CD4-positive, CD25-positive, alpha-beta regulatory T cell (primary cell): ENCODE measurements at regions not wholly inside any gene's neighbourhood (a gene's known extent, or its start where the extent isn't known, plus 50 kb on each side); places are given as distances from the start of the nearest gene placed in this dataset.

ENCODE experiments used
- ATAC-seq, 2 donors: fragments of 150-1000 bp; cut with Tn5 transposase; one replicate each; pipeline ENCODE4 v1.10.0; 2021; ENCODE audit warnings: low read depth in 2 of 2, moderate number of reproducible peaks in 2 of 2, moderate library complexity in 1 of 2
- DNase-seq, 3 donors: peaks; one replicate each; pipeline versions ENCODE4 v3.0.0 to v3.0.0-alpha.2; 2012 to 2022; ENCODE audit warnings: mixed read lengths in 1 of 3
- H3K27ac ChIP-seq: one replicate; pipeline ENCODE4 v1.7.0; 2013; ENCODE audit warnings: mild to moderate bottlenecking, low read length; ENCODE audit not compliant: insufficient read depth, poor library complexity, severe bottlenecking
- H3K27me3 ChIP-seq: one replicate; pipeline ENCODE4 v1.7.0; 2013; ENCODE audit warnings: low read length; ENCODE audit not compliant: control insufficient read depth, insufficient read depth
- H3K36me3 ChIP-seq: one replicate; pipeline ENCODE4 v1.7.0; 2013; ENCODE audit warnings: mild to moderate bottlenecking, low read length, moderate library complexity; ENCODE audit not compliant: control insufficient read depth, insufficient read depth
- H3K4me1 ChIP-seq: 2 replicates; pipeline ENCODE4 v1.7.0; 2013; ENCODE audit warnings: mild to moderate bottlenecking, low read length; ENCODE audit not compliant: insufficient read depth, control insufficient read depth, poor library complexity, severe bottlenecking
- H3K4me3 ChIP-seq: one replicate; pipeline ENCODE4 v1.7.0; 2013; ENCODE audit warnings: low read depth, mild to moderate bottlenecking, low read length, moderate library complexity
- H3K9me3 ChIP-seq, 2 experiments: 1 replicate in 1 of 2; 2 replicates in 1 of 2; pipeline ENCODE4 v1.7.0; 2013; ENCODE audit warnings: low read length in 2 of 2, mild to moderate bottlenecking in 1 of 2, moderate library complexity in 1 of 2; ENCODE audit not compliant: control insufficient read depth in 2 of 2
- H3K27ac Mint-ChIP-seq, 3 donors: one replicate each; pipeline ENCODE4 v1.8.0; 2020 to 2022; ENCODE audit warnings: mild to moderate bottlenecking in 3 of 3, mixed read lengths in 3 of 3, moderate library complexity in 2 of 3
- H3K27me3 Mint-ChIP-seq: one replicate; pipeline ENCODE4 v1.8.0; 2022; ENCODE audit warnings: mild to moderate bottlenecking, mixed read lengths
- H3K36me3 Mint-ChIP-seq: one replicate; pipeline ENCODE4 v1.8.0; 2020; ENCODE audit warnings: mixed read lengths
- H3K4me1 Mint-ChIP-seq, 4 donors: one replicate each; pipeline ENCODE4 v1.8.0; 2020 to 2022; ENCODE audit warnings: mixed read lengths in 4 of 4, mild to moderate bottlenecking in 1 of 4
- H3K4me3 Mint-ChIP-seq, 4 donors: one replicate each; pipeline ENCODE4 v1.8.0; 2020 to 2022; ENCODE audit warnings: mild to moderate bottlenecking in 4 of 4, mixed read lengths in 4 of 4, moderate library complexity in 3 of 4
- H3K9me3 Mint-ChIP-seq, 7 donors: one replicate each; pipeline ENCODE4 v1.8.0; 2020 to 2022; ENCODE audit warnings: mixed read lengths in 7 of 7, mild to moderate bottlenecking in 3 of 7, moderate library complexity in 2 of 7

- Mint-ChIP-seq H3K27ac (no peak overlapping the region), H3K9me3 (peaks cover 0 to 12% (median 2%) of the 10 kb centered on the region in 7 donors)
- no peak for DNase-seq
Measured at GRCh38 chr3:117625174-117625573, 915.6 kb downstream of the TUSC7 start.

GRCh38 chr3:117626577-117626976 is 917.0 kb downstream of the TUSC7 start:
- peaks cover 0 to 12% (median 3%) of the 10 kb centered on the region in 7 donors for H3K9me3 Mint-ChIP-seq

More at GRCh38 chr3:117625174-117625573, 915.6 kb downstream of the TUSC7 start:
- Histone ChIP-seq H3K4me1 (no peaks in the 10 kb centered on the region), H3K27ac (no peak overlapping the region), H3K9me3 (no peaks in the 10 kb centered on the region), H3K4me3 (no peak overlapping the region), H3K36me3 (no peaks in the 10 kb centered on the region), H3K27me3 (no peaks in the 10 kb centered on the region)
- no peak for ATAC-seq
- Mint-ChIP-seq H3K4me1 (no peaks in the 10 kb centered on the region), H3K27me3 (no peaks in the 10 kb centered on the region), H3K4me3 (no peak overlapping the region), H3K36me3 (no peaks in the 10 kb centered on the region)

GRCh38 chr3:117628823-117629291 is 919.3 kb downstream of the TUSC7 start:
- H3K4me3 ChIP-seq = no peak overlapping the region
- Mint-ChIP-seq H3K4me1 (no peaks in the 10 kb centered on the region), H3K36me3 (no peaks in the 10 kb centered on the region), H3K27me3 (no peaks in the 10 kb centered on the region), H3K9me3 (peaks cover 0 to 15% (median 6%) of the 10 kb centered on the region in 7 donors), H3K27ac (no peak overlapping the region), H3K4me3 (no peak overlapping the region)
- no peaks in the 10 kb centered on the region for H3K36me3 ChIP-seq
- H3K4me1 ChIP-seq = no peaks in the 10 kb centered on the region
- H3K27me3 ChIP-seq = no peaks in the 10 kb centered on the region
- ATAC-seq = no peak
- DNase-seq = no peak
- H3K27ac ChIP-seq = no peak overlapping the region
- H3K9me3 ChIP-seq = peaks cover 0 to 2% of the 10 kb centered on the region in 2 experiments

More at GRCh38 chr3:117626577-117626976, 917.0 kb downstream of the TUSC7 start:
- Mint-ChIP-seq H3K27me3 (no peaks in the 10 kb centered on the region), H3K4me3 (no peak overlapping the region), H3K36me3 (no peaks in the 10 kb centered on the region), H3K4me1 (no peaks in the 10 kb centered on the region), H3K27ac (no peak overlapping the region)
- Histone ChIP-seq H3K4me1 (no peaks in the 10 kb centered on the region), H3K4me3 (no peak overlapping the region), H3K9me3 (no peaks in the 10 kb centered on the region), H3K27me3 (no peaks in the 10 kb centered on the region), H3K27ac (no peak overlapping the region), H3K36me3 (no peaks in the 10 kb centered on the region)
- DNase-seq (no peak), ATAC-seq (no peak)

GRCh38 chr3:117629505-117629904 is 919.9 kb downstream of the TUSC7 start:
- H3K4me3 ChIP-seq = no peak overlapping the region
- H3K9me3 Mint-ChIP-seq = peaks cover 0 to 15% (median 6%) of the 10 kb centered on the region in 7 donors
- H3K36me3 ChIP-seq = no peaks in the 10 kb centered on the region
- ATAC-seq (no peak), DNase-seq (no peak)
- no peak overlapping the region for H3K27ac Mint-ChIP-seq
- H3K27ac ChIP-seq = no peak overlapping the region
- H3K4me1 Mint-ChIP-seq = no peaks in the 10 kb centered on the region
- no peaks in the 10 kb centered on the region for H3K27me3 ChIP-seq
- peaks cover 0 to 2% of the 10 kb centered on the region in 2 experiments for H3K9me3 ChIP-seq
- H3K4me1 ChIP-seq = no peaks in the 10 kb centered on the region
- H3K27me3 Mint-ChIP-seq = no peaks in the 10 kb centered on the region
- no peaks in the 10 kb centered on the region for H3K36me3 Mint-ChIP-seq
- H3K4me3 Mint-ChIP-seq = no peak overlapping the region

GRCh38 chr3:117630469-117630868 is 920.9 kb downstream of the TUSC7 start:
- no peaks in the 10 kb centered on the region for H3K36me3 Mint-ChIP-seq
- H3K27ac ChIP-seq = no peak overlapping the region
- peaks cover 0 to 2% of the 10 kb centered on the region in 2 experiments for H3K9me3 ChIP-seq
- no peaks in the 10 kb centered on the region for H3K4me1 ChIP-seq
- H3K27ac Mint-ChIP-seq = no peak overlapping the region
- ATAC-seq (no peak), DNase-seq (no peak)
- no peak overlapping the region for H3K4me3 Mint-ChIP-seq
- H3K4me1 Mint-ChIP-seq = no peaks in the 10 kb centered on the region
- no peaks in the 10 kb centered on the region for H3K27me3 ChIP-seq
- H3K27me3 Mint-ChIP-seq = no peaks in the 10 kb centered on the region
- peaks cover 0 to 15% (median 9%) of the 10 kb centered on the region in 7 donors for H3K9me3 Mint-ChIP-seq
- H3K36me3 ChIP-seq = no peaks in the 10 kb centered on the region
- H3K4me3 ChIP-seq = no peak overlapping the region

- Histone ChIP-seq H3K36me3 (no peaks in the 10 kb centered on the region), H3K9me3 (peaks cover 0 to 2% of the 10 kb centered on the region in 2 experiments), H3K4me1 (no peaks in the 10 kb centered on the region), H3K27me3 (no peaks in the 10 kb centered on the region), H3K4me3 (no peak overlapping the region), H3K27ac (no peak overlapping the region)
- no peak for DNase-seq
- Mint-ChIP-seq H3K9me3 (peaks cover 0 to 15% (median 11%) of the 10 kb centered on the region in 7 donors), H3K27ac (no peak overlapping the region), H3K4me3 (no peak overlapping the region), H3K36me3 (no peaks in the 10 kb centered on the region), H3K4me1 (no peaks in the 10 kb centered on the region), H3K27me3 (no peaks in the 10 kb centered on the region)
- no peak for ATAC-seq
Measured at GRCh38 chr3:117630885-117631284, 921.3 kb downstream of the TUSC7 start.

- Mint-ChIP-seq H3K4me1 (no peaks in the 10 kb centered on the region), H3K27me3 (no peaks in the 10 kb centered on the region), H3K36me3 (no peaks in the 10 kb centered on the region), H3K9me3 (peaks cover 0 to 14% (median 10%) of the 10 kb centered on the region in 7 donors), H3K27ac (no peak overlapping the region), H3K4me3 (no peak overlapping the region)
- H3K4me1 ChIP-seq = no peaks in the 10 kb centered on the region
- no peak overlapping the region for H3K4me3 ChIP-seq
- no peaks in the 10 kb centered on the region for H3K27me3 ChIP-seq
- ATAC-seq (no peak), DNase-seq (no peak)
- H3K9me3 ChIP-seq = peaks cover 0 to 2% of the 10 kb centered on the region in 2 experiments
- no peak overlapping the region for H3K27ac ChIP-seq
- no peaks in the 10 kb centered on the region for H3K36me3 ChIP-seq
Measured at GRCh38 chr3:117631781-117632180, 922.2 kb downstream of the TUSC7 start.

- Mint-ChIP-seq H3K9me3 (peaks cover 0 to 14% (median 10%) of the 10 kb centered on the region in 7 donors), H3K4me1 (no peaks in the 10 kb centered on the region), H3K36me3 (no peaks in the 10 kb centered on the region), H3K4me3 (no peak overlapping the region), H3K27me3 (no peaks in the 10 kb centered on the region), H3K27ac (no peak overlapping the region)
- Histone ChIP-seq H3K4me1 (no peaks in the 10 kb centered on the region), H3K9me3 (peaks cover 0 to 2% of the 10 kb centered on the region in 2 experiments), H3K27ac (no peak overlapping the region), H3K27me3 (no peaks in the 10 kb centered on the region), H3K4me3 (no peak overlapping the region), H3K36me3 (no peaks in the 10 kb centered on the region)
- DNase-seq (no peak), ATAC-seq (no peak)
Measured at GRCh38 chr3:117632191-117632590, 922.6 kb downstream of the TUSC7 start.
